ENCODE measurements at regions not wholly inside any gene's neighbourhood (a gene's known extent, or its start where the extent isn't known, plus 50 kb on each side); places are given as distances from the start of the nearest gene placed in this dataset.

DNA sequence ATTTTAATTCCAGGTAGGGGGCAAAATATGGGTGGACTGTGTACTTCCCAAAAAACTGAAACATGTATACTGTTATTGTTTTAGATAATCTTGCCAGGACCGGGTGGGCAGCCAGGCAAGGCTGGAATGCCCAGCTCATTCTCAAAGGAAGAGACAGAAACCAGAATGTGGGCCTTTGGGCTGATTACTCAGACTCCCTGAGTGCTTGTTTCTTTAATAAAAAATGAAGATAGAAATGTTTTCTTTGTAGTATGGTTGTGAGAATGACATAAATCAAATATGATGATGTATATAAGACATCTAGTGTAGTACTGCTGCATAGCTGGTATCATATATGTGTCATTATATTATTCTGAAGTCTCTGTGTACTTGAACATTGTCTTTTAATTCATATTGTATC lies 231.6 kb upstream of the NT5C1B start:
- TF ChIP-seq, protein P1, sequence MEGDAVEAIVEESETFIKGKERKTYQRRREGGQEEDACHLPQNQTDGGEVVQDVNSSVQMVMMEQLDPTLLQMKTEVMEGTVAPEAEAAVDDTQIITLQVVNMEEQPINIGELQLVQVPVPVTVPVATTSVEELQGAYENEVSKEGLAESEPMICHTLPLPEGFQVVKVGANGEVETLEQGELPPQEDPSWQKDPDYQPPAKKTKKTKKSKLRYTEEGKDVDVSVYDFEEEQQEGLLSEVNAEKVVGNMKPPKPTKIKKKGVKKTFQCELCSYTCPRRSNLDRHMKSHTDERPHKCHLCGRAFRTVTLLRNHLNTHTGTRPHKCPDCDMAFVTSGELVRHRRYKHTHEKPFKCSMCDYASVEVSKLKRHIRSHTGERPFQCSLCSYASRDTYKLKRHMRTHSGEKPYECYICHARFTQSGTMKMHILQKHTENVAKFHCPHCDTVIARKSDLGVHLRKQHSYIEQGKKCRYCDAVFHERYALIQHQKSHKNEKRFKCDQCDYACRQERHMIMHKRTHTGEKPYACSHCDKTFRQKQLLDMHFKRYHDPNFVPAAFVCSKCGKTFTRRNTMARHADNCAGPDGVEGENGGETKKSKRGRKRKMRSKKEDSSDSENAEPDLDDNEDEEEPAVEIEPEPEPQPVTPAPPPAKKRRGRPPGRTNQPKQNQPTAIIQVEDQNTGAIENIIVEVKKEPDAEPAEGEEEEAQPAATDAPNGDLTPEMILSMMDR (IDR thresholded peaks at IDR 0.05) = no peak
- Histone ChIP-seq H3K36me3 (ENCODE audit: low read depth) (no peaks in the 10 kb centered on the region), H3K4me1 (ENCODE audit: low read depth) (no peaks in the 10 kb centered on the region), H3K4me3 (no peak overlapping the region), H3K9me3 (no peaks in the 10 kb centered on the region)
- no peak for ATAC-seq
- intact Hi-C loops (cut with DNase I, micrococcal nuclease) = no loop called here
- DNase-seq = no peak

DNA sequence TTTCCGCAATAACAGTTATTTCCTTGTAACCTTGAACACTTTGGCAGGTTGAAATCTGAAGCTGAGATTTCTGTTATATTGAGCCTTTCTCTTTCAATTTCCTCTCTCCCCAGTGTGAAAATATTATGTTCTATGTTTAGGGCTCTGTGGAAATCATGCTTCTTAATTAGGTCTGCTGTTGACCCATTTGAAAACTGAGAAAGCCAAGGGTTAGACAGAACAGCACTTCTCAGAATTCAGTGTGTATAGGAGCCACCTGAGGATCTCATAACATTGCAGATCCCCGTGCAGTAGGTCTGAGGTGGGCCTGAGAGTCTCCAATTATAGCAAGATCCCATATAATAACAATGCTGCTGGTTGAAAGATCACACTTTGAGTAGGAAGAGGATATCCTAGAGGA lies 230.2 kb upstream of the NT5C1B start:
- Histone ChIP-seq H3K4me3 (no peak overlapping the region), H3K4me1 (ENCODE audit: low read depth) (no peaks in the 10 kb centered on the region), H3K9me3 (no peaks in the 10 kb centered on the region), H3K36me3 (ENCODE audit: low read depth) (no peaks in the 10 kb centered on the region)
- no peak for ATAC-seq
- intact Hi-C loops (cut with DNase I, micrococcal nuclease) = no loop called here
- DNase-seq = no peak
- TF ChIP-seq, protein P1 (IDR thresholded peaks at IDR 0.05) = no peak

DNA sequence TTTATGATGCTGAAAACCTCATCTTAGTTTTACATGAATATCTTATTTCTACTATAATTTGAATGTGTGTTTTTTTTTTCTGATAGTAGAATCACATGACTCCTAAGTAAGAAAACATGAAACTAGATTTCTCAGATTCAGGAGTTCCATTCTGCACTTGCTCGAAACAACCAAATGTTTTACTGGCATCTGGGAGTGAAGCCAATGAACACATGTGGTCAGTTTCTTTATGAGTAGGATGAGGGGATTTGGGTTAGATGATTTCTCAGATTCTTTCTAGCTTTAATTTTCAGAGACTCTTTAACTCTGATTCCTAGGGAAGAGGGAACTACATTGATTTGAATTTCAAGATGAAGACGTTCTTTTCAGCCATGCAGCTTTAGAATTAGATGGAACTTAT lies 225.0 kb upstream of the NT5C1B start:
- Histone ChIP-seq H3K36me3 (ENCODE audit: low read depth) (no peaks in the 10 kb centered on the region), H3K4me3 (no peak overlapping the region), H3K9me3 (no peaks in the 10 kb centered on the region), H3K4me1 (ENCODE audit: low read depth) (no peaks in the 10 kb centered on the region)
- intact Hi-C loops (cut with DNase I, micrococcal nuclease) = no loop called here
- DNase-seq (no peak), ATAC-seq (no peak)
- TF ChIP-seq, protein P1 (IDR thresholded peaks at IDR 0.05) = no peak

DNA sequence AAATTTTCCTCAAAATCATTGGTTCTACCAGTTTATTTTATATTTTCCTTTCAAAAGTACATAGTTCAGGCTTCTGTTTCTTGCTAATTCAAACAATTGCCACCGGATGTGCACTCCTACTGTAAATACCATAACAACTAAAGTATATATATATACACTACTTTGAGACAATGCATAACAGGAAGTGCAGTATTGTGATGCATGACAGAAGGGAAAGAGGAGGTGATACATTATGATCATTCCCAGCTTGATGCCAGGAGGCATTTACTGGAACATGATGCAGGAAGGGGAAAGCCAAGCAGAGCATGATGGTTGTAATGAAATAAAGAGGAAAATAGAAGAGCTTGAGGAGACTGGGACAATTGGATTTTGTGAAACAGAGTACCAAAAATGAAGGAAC lies 215.2 kb upstream of the NT5C1B start:
- no peaks in the 10 kb centered on the region for H3K4me1 ChIP-seq (ENCODE audit: low read depth)
- TF ChIP-seq, protein P1 (IDR thresholded peaks at IDR 0.05) = no peak
- DNase-seq (no peak), ATAC-seq (no peak)
- H3K36me3 ChIP-seq (ENCODE audit: low read depth) = no peaks in the 10 kb centered on the region
- H3K9me3 ChIP-seq = no peaks in the 10 kb centered on the region
- intact Hi-C loops (cut with DNase I, micrococcal nuclease) = no loop called here
- H3K4me3 ChIP-seq = no peak overlapping the region

DNA sequence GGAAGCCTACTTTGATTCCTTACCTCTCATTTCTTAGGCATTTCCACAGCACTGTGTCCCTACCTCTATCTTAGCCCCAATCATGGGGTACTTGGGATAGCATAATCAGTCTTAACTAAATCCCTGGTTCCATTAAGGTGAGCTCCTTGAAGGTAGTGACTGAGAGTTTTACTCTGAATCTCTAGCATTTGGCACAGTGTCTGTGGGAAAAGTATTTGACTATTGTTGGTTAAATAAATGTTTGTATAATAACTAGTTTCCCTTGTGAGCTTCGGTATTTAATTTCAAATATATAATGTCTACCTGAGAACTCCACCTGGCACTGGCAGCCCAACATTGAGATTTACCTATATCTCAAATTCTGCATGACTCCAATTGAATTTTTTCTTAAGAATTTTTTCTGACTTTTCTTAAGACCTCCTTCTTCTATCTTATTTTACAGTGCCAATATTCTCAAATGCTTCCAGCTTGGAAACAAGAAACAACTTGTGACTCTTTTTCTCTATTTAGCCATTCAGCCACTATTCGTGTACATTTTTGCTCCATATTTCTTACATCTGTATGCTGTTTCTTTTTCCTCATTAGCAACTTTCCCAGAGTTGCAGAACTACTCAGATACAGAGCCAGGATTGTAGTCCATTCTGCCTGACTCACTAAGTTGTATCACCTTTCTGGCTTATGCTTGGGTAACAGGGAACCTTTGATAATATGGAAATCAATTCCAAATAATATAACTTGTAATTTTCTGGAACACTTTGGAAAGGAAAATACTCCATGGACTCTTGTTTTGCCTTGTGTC lies 214.0 kb upstream of the NT5C1B start:
- H3K36me3 ChIP-seq (ENCODE audit: low read depth) = no peaks in the 10 kb centered on the region
- no peak for ATAC-seq
- no peak for DNase-seq
- no peaks in the 10 kb centered on the region for H3K9me3 ChIP-seq
- intact Hi-C loops (cut with DNase I, micrococcal nuclease) = no loop called here
- H3K4me1 ChIP-seq (ENCODE audit: low read depth) = no peaks in the 10 kb centered on the region
- TF ChIP-seq, protein P1 (IDR thresholded peaks at IDR 0.05) = no peak
- no peak overlapping the region for H3K4me3 ChIP-seq
